Hepatocyte (in vitro differentiated cells): ENCODE measurements at regions not wholly inside any gene's neighbourhood (a gene's known extent, or its start where the extent isn't known, plus 50 kb on each side); places are given as distances from the start of the nearest gene placed in this dataset.

Experiments
- EZH2 ChIP-seq: fragments of 200-600 bp; sonication (generic); IDR thresholded peaks from 2 replicates; pipeline ENCODE4 v1.6.1; 2016; ENCODE audit warnings: antibody characterized with exemption, mild to moderate bottlenecking, borderline replicate concordance
- EZH2phosphoT487 ChIP-seq: fragments of 200-600 bp; sonication (generic); IDR thresholded peaks from one replicate; pipeline ENCODE4 v1.6.1; 2018; ENCODE audit warnings: antibody characterized with exemption, mild to moderate bottlenecking, low read depth, moderate library complexity; ENCODE audit not compliant: unreplicated experiment, severe bottlenecking
- TF ChIP-seq, protein P1 (sequence below): fragments of 200-600 bp; sonication (generic); IDR thresholded peaks from 2 replicates; pipeline ENCODE4 v1.5.1; 2016; ENCODE audit warnings: antibody characterized with exemption, mild to moderate bottlenecking; ENCODE audit not compliant: poor library complexity

DNA sequence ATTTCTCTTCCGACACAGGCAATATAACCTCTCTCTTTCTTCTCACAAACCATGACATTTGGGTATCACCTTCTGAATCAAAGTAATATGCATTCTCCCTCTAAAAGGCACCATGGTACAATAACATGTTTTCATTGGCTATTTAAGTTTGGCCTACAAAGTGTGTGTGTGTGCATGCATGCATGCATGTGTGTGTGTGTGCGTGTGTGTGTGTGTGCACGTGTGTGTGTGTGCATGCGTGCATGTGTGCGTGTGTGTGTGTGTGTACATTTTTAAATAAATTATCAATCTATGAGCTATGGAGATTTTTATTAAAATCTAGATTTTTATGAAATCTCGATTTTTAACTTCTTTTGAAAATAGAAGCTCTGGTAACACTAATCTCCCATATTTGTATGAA, 745.3 kb upstream of the ZEB2 start:
- TF ChIP-seq EZH2phosphoT487 (no peak), EZH2 (no peak)
- TF ChIP-seq, protein P1, sequence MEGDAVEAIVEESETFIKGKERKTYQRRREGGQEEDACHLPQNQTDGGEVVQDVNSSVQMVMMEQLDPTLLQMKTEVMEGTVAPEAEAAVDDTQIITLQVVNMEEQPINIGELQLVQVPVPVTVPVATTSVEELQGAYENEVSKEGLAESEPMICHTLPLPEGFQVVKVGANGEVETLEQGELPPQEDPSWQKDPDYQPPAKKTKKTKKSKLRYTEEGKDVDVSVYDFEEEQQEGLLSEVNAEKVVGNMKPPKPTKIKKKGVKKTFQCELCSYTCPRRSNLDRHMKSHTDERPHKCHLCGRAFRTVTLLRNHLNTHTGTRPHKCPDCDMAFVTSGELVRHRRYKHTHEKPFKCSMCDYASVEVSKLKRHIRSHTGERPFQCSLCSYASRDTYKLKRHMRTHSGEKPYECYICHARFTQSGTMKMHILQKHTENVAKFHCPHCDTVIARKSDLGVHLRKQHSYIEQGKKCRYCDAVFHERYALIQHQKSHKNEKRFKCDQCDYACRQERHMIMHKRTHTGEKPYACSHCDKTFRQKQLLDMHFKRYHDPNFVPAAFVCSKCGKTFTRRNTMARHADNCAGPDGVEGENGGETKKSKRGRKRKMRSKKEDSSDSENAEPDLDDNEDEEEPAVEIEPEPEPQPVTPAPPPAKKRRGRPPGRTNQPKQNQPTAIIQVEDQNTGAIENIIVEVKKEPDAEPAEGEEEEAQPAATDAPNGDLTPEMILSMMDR, result no peak
